SK-N-SH (cell line): ENCODE measurements at regions not wholly inside any gene's neighbourhood (a gene's known extent, or its start where the extent isn't known, plus 50 kb on each side); places are given as distances from the start of the nearest gene placed in this dataset.

Experiments
- CTCF ChIA-PET: fragments of 300-600, 350-600 bp; formaldehyde crosslinking; extraction: SDS; loops from one replicate; lab custom pipeline; 2021; lab: Yijun Ruan, JAX
- POLR2A ChIA-PET: fragments of 350-600 bp; sonication (Branson Sonifier 250); formaldehyde crosslinking; extraction: SDS; loops from one replicate; lab custom pipeline; 2020; ENCODE audit warnings: antibody characterized with exemption, inconsistent platforms; lab: Yijun Ruan, JAX
- DNase-seq: peaks from one replicate; pipeline ENCODE4 v3.0.0; 2012
- H2AFZ ChIP-seq: fragments of 200-600 bp; sonication (generic); 2 replicates; pipeline ENCODE4 v1.8.1; 2016; ENCODE audit warnings: antibody characterized with exemption, mild to moderate bottlenecking, low read depth
- H3F3A ChIP-seq: fragments of 200-600 bp; sonication (generic); replicated peaks from 2 replicates; pipeline ENCODE3; 2016; ENCODE audit warnings: antibody characterized with exemption, mild to moderate bottlenecking; ENCODE audit not compliant: insufficient read depth
- H3K27ac ChIP-seq, 2 experiments: fragments of 200-500 bp in 1 of 2; fragments of 200-600 bp in 1 of 2; sonication (Bioruptor generic) in 1 of 2; sonication (generic), shearing (Covaris generic) in 1 of 2; 2 replicates each; pipeline versions ENCODE4 v1.5.1 to v1.6.1; 2014 to 2016; ENCODE audit warnings: low read depth in 2 of 2, inconsistent platforms in 1 of 2, low read length in 1 of 2, mild to moderate bottlenecking in 1 of 2, mixed read lengths in 1 of 2
- H3K27me3 ChIP-seq: fragments of 200-600 bp; sonication (generic), shearing (Covaris generic); 2 replicates; pipeline ENCODE4 v1.6.1; 2016; ENCODE audit warnings: mixed run types; ENCODE audit not compliant: insufficient read depth
- H3K36me3 ChIP-seq, 2 experiments: fragments of 200-500 bp in 1 of 2; fragments of 200-600 bp in 1 of 2; sonication (Bioruptor generic) in 1 of 2; sonication (generic) in 1 of 2; replicated peaks in 1 of 2; 2 replicates each; pipeline versions ENCODE3 to v1.5.1; 2014 to 2016; ENCODE audit warnings: low read length in 1 of 2, mild to moderate bottlenecking in 1 of 2; ENCODE audit not compliant: insufficient read depth in 2 of 2, control insufficient read depth in 1 of 2
- H3K4me1 ChIP-seq, 2 experiments: fragments of 200-500 bp in 1 of 2; fragments of 200-600 bp in 1 of 2; sonication (Bioruptor generic) in 1 of 2; sonication (generic), shearing (Covaris generic) in 1 of 2; 2 replicates each; pipeline versions ENCODE4 v1.5.1 to v1.6.1; 2014 to 2016; ENCODE audit warnings: low read depth in 1 of 2, low read length in 1 of 2, mixed run types in 1 of 2; ENCODE audit not compliant: insufficient read depth in 2 of 2, control insufficient read depth in 1 of 2
- H3K4me2 ChIP-seq: fragments of 200-600 bp; sonication (generic), shearing (Covaris generic); 2 replicates; pipeline ENCODE4 v1.6.1; 2017; ENCODE audit warnings: mixed run types
- H3K4me3 ChIP-seq, 2 experiments: fragments of 200-500 bp in 1 of 2; fragments of 200-600 bp in 1 of 2; sonication (Bioruptor generic) in 1 of 2; sonication (generic), shearing (Covaris generic) in 1 of 2; 2 replicates each; pipeline versions ENCODE4 v1.5.1 to v1.8.1; 2014 to 2016; ENCODE audit warnings: low read depth in 2 of 2, inconsistent platforms in 1 of 2, low read length in 1 of 2, mild to moderate bottlenecking in 1 of 2, mixed read lengths in 1 of 2, moderate library complexity in 1 of 2
- H3K79me2 ChIP-seq: fragments of 200-600 bp; sonication (generic); 2 replicates; pipeline ENCODE4 v1.8.1; 2017; ENCODE audit warnings: mild to moderate bottlenecking; ENCODE audit not compliant: insufficient read depth
- H3K9ac ChIP-seq: fragments of 200-600 bp; sonication (generic); 2 replicates; pipeline ENCODE4 v1.6.1; 2017; ENCODE audit warnings: mixed run types
- H3K9me2 ChIP-seq: fragments of 200-600 bp; sonication (generic); 2 replicates; pipeline ENCODE4 v1.6.1; 2017; ENCODE audit warnings: mixed run types
- H3K9me3 ChIP-seq: fragments of 200-600 bp; sonication (generic); 2 replicates; pipeline ENCODE4 v1.6.1; 2017; ENCODE audit warnings: mixed run types, mild to moderate bottlenecking, moderate library complexity
- H4K20me1 ChIP-seq: fragments of 200-600 bp; sonication (generic); 2 replicates; pipeline ENCODE4 v1.6.1; 2017; ENCODE audit warnings: mild to moderate bottlenecking, mixed run types; ENCODE audit not compliant: insufficient read depth
- CHD2 ChIP-seq: fragments of 150-350 bp; IDR thresholded peaks from 2 replicates; pipeline ENCODE4 v1.6.1; 2018; ENCODE audit warnings: low read length; ENCODE audit not compliant: partially characterized antibody
- ELF1 ChIP-seq: IDR thresholded peaks from 2 replicates; pipeline ENCODE4 v1.4.0; 2012
- FOSL2 ChIP-seq: IDR thresholded peaks from 2 replicates; pipeline ENCODE4 v1.4.0; 2012; ENCODE audit warnings: low read depth, mild to moderate bottlenecking, moderate library complexity, borderline replicate concordance
- GABPA ChIP-seq: IDR thresholded peaks from 2 replicates; pipeline ENCODE4 v1.4.0; 2012; ENCODE audit warnings: low read depth, mild to moderate bottlenecking
- IRF3 ChIP-seq: fragments of 150-350 bp; IDR thresholded peaks from 2 replicates; pipeline ENCODE4 v1.6.1; 2016; ENCODE audit warnings: mild to moderate bottlenecking, low read depth, low read length
- JUND ChIP-seq: IDR thresholded peaks from 2 replicates; pipeline ENCODE4 v1.4.0; 2012
- MEF2A ChIP-seq: IDR thresholded peaks from 2 replicates; pipeline ENCODE4 v1.4.0; 2012; ENCODE audit warnings: low read depth, borderline replicate concordance
- POLR2AphosphoS5 ChIP-seq: IDR thresholded peaks from 2 replicates; pipeline ENCODE4 v1.6.1; 2012; ENCODE audit warnings: low read depth, low read length
- REST ChIP-seq: IDR thresholded peaks from 2 replicates; pipeline ENCODE4 v1.6.1; 2012; ENCODE audit warnings: mild to moderate bottlenecking, low read depth, low read length, moderate library complexity
- USF2 ChIP-seq: fragments of 150-350 bp; IDR thresholded peaks from 2 replicates; pipeline ENCODE4 v1.6.1; 2017; ENCODE audit warnings: antibody characterized with exemption, low read length, low read depth, borderline replicate concordance
- ZBTB33 ChIP-seq: IDR thresholded peaks from 2 replicates; pipeline ENCODE4 v1.4.0; 2012; ENCODE audit warnings: low read depth, borderline replicate concordance
- WGBS: methylation state at CpG from one replicate; pipeline ENCODE4 v1.1.6; 2017; ENCODE audit warnings: low lambda C conversion rate; 5-methylcytosine and 5-hydroxymethylcytosine counted together

GRCh38 chr2:23155022-23155421 lies 230.0 kb upstream of the KLHL29 start:
- no peak overlapping the region for H3K27ac ChIP-seq
- TF ChIP-seq CHD2 (no peak), POLR2AphosphoS5 (no peak), REST (no peak), FOSL2 (no peak), JUND (no peak), ELF1 (no peak), USF2 (no peak), GABPA (no peak), MEF2A (no peak), ZBTB33 (no peak)
- H3K4me3 ChIP-seq = no peak overlapping the region
- H3K27me3 ChIP-seq = no peaks in the 10 kb centered on the region
- H3K4me2 ChIP-seq = no peak overlapping the region
- H3K9me3 ChIP-seq = no peaks in the 10 kb centered on the region
- H3K9ac ChIP-seq = no peak overlapping the region
- H3K4me1 ChIP-seq = peaks cover 0 to 3% of the 10 kb centered on the region in 2 experiments; a peak in 1 of 4 replicates
- H3F3A ChIP-seq = no peaks in the 10 kb centered on the region
- WGBS = 35% methylated on average over 4 of the region's 4 CpGs
- CTCF ChIA-PET = no interaction called here
- no peak overlapping the region for H2AFZ ChIP-seq
- no peaks in the 10 kb centered on the region for H3K79me2 ChIP-seq
- no peaks in the 10 kb centered on the region for H3K9me2 ChIP-seq
- DNase-seq = no peak
- POLR2A ChIA-PET = no interaction called here
- H4K20me1 ChIP-seq = no peaks in the 10 kb centered on the region
- no peaks in the 10 kb centered on the region for H3K36me3 ChIP-seq

- H3K9me2 ChIP-seq = no peaks in the 10 kb centered on the region
- H3K4me3 ChIP-seq = no peak overlapping the region
- no peaks in the 10 kb centered on the region for H3K36me3 ChIP-seq
- no peak overlapping the region for H3K27ac ChIP-seq
- ChIA-PET POLR2A (no interaction called here), CTCF (interaction anchor here (1.0 kb wide), 1 partner anchor 13 kb away, joined by 3 read pairs; no protein-coding TSS in a partner anchor)
- peaks cover 0 to 9% of the 10 kb centered on the region in 2 experiments; a peak in 1 of 4 replicates for H3K4me1 ChIP-seq
- H2AFZ ChIP-seq = no peak overlapping the region
- no peaks in the 10 kb centered on the region for H3K9me3 ChIP-seq
- no peaks in the 10 kb centered on the region for H3K79me2 ChIP-seq
- no peak for DNase-seq
- no peaks in the 10 kb centered on the region for H4K20me1 ChIP-seq
- no peak overlapping the region for H3K9ac ChIP-seq
- no peak for TF ChIP-seq ELF1
- TF ChIP-seq REST = no peak
- no peak for TF ChIP-seq IRF3
- no peaks in the 10 kb centered on the region for H3F3A ChIP-seq
- H3K4me2 ChIP-seq = no peak overlapping the region
- H3K27me3 ChIP-seq = no peaks in the 10 kb centered on the region
Observed at GRCh38 chr2:23157812-23158211, 227.2 kb upstream of the KLHL29 start.
